H1 (cell line): ENCODE measurements at regions not wholly inside any gene's neighbourhood (a gene's known extent, or its start where the extent isn't known, plus 50 kb on each side); places are given as distances from the start of the nearest gene placed in this dataset.

Experiments
- SAP30 ChIP-seq: fragments of 300-600 bp; sonication (generic); IDR thresholded peaks from 2 replicates; pipeline ENCODE4 v1.7.1; 2012; ENCODE audit warnings: low read length, moderate library complexity, mild to moderate bottlenecking, inconsistent platforms; ENCODE audit not compliant: insufficient read depth, insufficient replicate concordance

GRCh38 chr22:22984967-22985366 lies 85.4 kb upstream of the GNAZ start (continued):
- no peak for TF ChIP-seq SAP30
- TF ChIP-seq, all 59 proteins: peak for 0
